HL-60 (cell line): ENCODE measurements at regions not wholly inside any gene's neighbourhood (a gene's known extent, or its start where the extent isn't known, plus 50 kb on each side); places are given as distances from the start of the nearest gene placed in this dataset.

ENCODE experiments used
- DNase-seq, 2 experiments: peaks; one replicate each; pipeline ENCODE4 v3.0.0-alpha.2; 2010 to 2020; ENCODE audit warnings: low read depth in 1 of 2, low spot score in 1 of 2
- H3K27ac ChIP-seq: fragments of 250-450 bp; sonication (Bioruptor Pico); replicated peaks from 2 replicates; pipeline ENCODE4 v1.5.1; 2020; ENCODE audit warnings: mild to moderate bottlenecking, moderate library complexity
- H3K27me3 ChIP-seq: fragments of 250-450 bp; sonication (Bioruptor Pico); 2 replicates; pipeline ENCODE4 v1.5.1; 2021; ENCODE audit warnings: mild to moderate bottlenecking, moderate library complexity; ENCODE audit not compliant: insufficient read depth, poor library complexity, severe bottlenecking
- H3K4me3 ChIP-seq: replicated peaks from 2 replicates; pipeline ENCODE4 v1.5.1; 2011; ENCODE audit warnings: mild to moderate bottlenecking, control low read depth, low read length; ENCODE audit not compliant: insufficient read depth
- GABPA ChIP-seq: IDR thresholded peaks from 2 replicates; pipeline ENCODE4 v1.6.1; 2012; ENCODE audit warnings: low read depth
- POLR2AphosphoS5 ChIP-seq: IDR thresholded peaks from 2 replicates; pipeline ENCODE4 v1.6.1; 2012; ENCODE audit warnings: low read depth
- SPI1 ChIP-seq: IDR thresholded peaks from 2 replicates; pipeline ENCODE4 v1.6.1; 2012; ENCODE audit warnings: low read depth, mild to moderate bottlenecking, borderline replicate concordance
- TF ChIP-seq, protein P1 (sequence below): IDR thresholded peaks from one replicate; pipeline ENCODE4 v1.5.1; 2011; ENCODE audit warnings: low read length, control low read depth, inconsistent platforms; ENCODE audit not compliant: insufficient read depth
- TF ChIP-seq, protein P2 (sequence below): IDR thresholded peaks from 2 replicates; pipeline ENCODE4 v1.6.1; 2012; ENCODE audit warnings: low read depth; ENCODE audit not compliant: insufficient replicate concordance

DNA sequence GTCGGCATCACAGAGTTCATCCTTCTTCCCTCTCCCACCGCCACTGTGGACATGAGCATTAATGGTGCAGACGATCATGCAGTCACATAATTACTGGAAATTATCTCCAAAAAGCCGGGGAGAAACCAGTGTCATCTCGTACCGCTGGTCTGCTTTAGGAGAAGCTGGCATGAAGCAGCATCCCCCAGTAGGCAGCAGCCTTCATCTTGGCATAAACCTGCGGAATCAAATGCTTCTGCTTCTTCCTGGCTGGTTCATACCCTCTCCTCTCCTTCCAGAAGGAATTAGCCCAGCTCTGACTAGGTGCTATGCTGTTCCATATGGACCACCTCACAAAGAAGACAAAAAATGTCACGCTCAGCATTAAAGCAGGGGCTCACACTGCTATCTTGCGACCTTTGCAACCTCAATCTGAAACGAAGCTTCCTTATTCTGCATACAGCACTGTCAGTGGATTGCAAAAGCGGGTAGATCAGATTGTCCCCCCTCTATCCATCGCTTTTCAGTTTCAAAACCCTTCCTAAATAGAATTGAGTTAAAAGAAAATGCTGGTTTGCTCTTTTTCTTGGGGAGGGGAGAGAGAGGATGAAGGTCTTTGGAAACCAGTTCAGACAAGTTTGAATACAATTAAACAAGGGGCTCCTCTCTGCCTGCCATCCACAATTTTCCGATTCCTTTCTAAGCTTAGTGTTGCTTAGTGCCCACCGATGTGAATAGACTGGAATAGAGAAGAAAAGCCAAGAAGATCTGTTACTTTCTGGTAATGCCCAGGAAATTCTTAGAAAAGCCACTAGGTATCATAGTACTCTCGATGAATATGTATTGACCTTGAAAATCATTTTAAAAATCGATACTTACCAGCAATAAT lies 212.1 kb upstream of the ZNF521 start:
- DNase-seq = no peak
- Histone ChIP-seq H3K4me3 (no peak overlapping the region), H3K27me3 (no peaks in the 10 kb centered on the region), H3K27ac (no peak overlapping the region)
- TF ChIP-seq, protein P1, sequence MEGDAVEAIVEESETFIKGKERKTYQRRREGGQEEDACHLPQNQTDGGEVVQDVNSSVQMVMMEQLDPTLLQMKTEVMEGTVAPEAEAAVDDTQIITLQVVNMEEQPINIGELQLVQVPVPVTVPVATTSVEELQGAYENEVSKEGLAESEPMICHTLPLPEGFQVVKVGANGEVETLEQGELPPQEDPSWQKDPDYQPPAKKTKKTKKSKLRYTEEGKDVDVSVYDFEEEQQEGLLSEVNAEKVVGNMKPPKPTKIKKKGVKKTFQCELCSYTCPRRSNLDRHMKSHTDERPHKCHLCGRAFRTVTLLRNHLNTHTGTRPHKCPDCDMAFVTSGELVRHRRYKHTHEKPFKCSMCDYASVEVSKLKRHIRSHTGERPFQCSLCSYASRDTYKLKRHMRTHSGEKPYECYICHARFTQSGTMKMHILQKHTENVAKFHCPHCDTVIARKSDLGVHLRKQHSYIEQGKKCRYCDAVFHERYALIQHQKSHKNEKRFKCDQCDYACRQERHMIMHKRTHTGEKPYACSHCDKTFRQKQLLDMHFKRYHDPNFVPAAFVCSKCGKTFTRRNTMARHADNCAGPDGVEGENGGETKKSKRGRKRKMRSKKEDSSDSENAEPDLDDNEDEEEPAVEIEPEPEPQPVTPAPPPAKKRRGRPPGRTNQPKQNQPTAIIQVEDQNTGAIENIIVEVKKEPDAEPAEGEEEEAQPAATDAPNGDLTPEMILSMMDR = no peak
- TF ChIP-seq POLR2AphosphoS5 = no peak

DNA sequence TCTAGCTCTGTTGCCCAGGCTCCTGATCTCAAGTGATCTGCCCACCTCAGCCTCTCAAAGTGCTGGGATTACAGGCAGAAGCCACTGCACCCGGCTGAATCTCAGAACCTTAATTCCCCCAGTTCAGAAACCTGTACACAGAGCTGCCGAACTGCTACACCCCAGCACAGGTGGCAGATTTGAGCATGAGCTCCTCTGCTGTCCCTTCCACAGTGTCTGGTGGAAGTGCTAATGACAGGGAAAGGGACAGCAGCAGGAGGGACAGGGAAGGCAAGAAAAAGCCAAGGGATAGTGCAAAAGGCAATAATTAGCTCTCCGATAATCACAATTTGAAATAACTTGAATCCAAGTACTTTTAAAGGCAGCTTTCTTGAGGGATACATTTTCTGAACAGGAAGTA lies 211.4 kb upstream of the ZNF521 start:
- TF ChIP-seq, protein P1 = no peak
- TF ChIP-seq POLR2AphosphoS5 (no peak), GABPA (no peak), SPI1 (no peak)
- TF ChIP-seq, protein P2, sequence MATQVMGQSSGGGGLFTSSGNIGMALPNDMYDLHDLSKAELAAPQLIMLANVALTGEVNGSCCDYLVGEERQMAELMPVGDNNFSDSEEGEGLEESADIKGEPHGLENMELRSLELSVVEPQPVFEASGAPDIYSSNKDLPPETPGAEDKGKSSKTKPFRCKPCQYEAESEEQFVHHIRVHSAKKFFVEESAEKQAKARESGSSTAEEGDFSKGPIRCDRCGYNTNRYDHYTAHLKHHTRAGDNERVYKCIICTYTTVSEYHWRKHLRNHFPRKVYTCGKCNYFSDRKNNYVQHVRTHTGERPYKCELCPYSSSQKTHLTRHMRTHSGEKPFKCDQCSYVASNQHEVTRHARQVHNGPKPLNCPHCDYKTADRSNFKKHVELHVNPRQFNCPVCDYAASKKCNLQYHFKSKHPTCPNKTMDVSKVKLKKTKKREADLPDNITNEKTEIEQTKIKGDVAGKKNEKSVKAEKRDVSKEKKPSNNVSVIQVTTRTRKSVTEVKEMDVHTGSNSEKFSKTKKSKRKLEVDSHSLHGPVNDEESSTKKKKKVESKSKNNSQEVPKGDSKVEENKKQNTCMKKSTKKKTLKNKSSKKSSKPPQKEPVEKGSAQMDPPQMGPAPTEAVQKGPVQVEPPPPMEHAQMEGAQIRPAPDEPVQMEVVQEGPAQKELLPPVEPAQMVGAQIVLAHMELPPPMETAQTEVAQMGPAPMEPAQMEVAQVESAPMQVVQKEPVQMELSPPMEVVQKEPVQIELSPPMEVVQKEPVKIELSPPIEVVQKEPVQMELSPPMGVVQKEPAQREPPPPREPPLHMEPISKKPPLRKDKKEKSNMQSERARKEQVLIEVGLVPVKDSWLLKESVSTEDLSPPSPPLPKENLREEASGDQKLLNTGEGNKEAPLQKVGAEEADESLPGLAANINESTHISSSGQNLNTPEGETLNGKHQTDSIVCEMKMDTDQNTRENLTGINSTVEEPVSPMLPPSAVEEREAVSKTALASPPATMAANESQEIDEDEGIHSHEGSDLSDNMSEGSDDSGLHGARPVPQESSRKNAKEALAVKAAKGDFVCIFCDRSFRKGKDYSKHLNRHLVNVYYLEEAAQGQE = no peak
- no peak for DNase-seq
- Histone ChIP-seq H3K4me3 (no peak overlapping the region), H3K27me3 (no peaks in the 10 kb centered on the region), H3K27ac (no peak overlapping the region)

DNA sequence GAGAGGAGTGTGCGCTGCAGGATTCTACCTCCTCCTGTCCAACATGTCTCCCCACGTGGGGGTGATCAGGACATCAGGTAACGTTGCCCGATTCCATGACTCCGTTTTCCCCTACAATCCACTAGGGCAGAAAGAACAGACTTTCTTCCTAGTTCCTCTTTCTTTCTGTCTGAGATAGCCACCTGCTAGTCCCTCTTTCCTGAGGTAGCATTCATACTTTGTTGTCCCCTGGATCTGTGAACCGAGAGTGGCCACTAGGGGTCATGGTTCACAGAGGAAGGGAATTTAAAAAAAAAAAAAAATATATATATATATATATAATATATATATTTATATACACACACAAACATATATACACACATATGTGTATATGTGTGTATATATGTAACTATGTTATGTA lies 210.0 kb upstream of the ZNF521 start:
- Histone ChIP-seq H3K4me3 (no peak overlapping the region), H3K27me3 (no peaks in the 10 kb centered on the region), H3K27ac (no peak overlapping the region)
- DNase-seq = peak; percentile 3 to 21
- TF ChIP-seq, protein P1 = no peak
- TF ChIP-seq POLR2AphosphoS5 (no peak), SPI1 (peak; percentile 25; the same call in 1 of the 2 replicates)
- TF ChIP-seq, protein P2 = no peak
